ENCODE measurements at regions not wholly inside any gene's neighbourhood (a gene's known extent, or its start where the extent isn't known, plus 50 kb on each side); places are given as distances from the start of the nearest gene placed in this dataset.

DNA sequence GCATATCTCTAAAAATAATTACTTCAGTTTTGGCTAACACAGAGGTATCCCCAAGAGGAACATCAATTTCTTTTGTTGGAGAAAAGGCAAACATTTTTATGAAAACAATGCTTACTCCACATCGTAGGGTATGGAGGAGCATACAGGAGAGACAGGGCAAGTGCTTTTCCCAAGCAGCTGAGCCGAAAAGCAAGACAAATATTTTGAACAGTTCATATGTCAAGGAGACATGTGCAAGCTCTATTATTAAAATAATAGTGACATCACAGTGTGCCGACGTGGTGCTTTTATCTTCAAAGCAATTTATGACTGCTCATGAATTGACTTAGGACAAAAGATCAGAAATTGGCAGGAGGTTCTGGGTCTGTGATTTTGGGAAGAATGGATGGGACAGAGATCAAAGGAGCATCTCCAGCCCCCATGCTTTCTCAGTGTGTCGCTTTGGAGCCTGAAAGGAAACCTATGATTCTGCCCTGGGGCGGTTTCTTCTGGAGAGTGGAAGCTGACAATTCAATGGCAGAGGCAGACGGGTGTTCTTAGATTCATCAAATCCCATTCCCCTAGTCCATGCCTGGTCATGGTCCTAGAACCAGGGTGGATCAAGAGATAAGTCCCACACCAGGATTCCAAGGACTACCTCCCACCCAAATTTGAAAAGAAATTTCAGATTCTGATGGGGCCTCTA, 97.1 kb downstream of the JCAD start:
- H3K4me1 ChIP-seq (ENCODE audit: insufficient read depth, low read length), result no peaks in the 10 kb centered on the region
- no peak overlapping the region for H3K9ac ChIP-seq (ENCODE audit: low read depth, low read length)
- no peaks in the 10 kb centered on the region for H3K36me3 ChIP-seq (ENCODE audit: insufficient read depth, low read length)
- H3K9me3 ChIP-seq (ENCODE audit: control insufficient read depth, insufficient read depth, low read length), result no peaks in the 10 kb centered on the region

- no peaks in the 10 kb centered on the region for H3K9me3 ChIP-seq (ENCODE audit: control insufficient read depth, insufficient read depth, low read length)
- no peaks in the 10 kb centered on the region for H3K4me1 ChIP-seq (ENCODE audit: insufficient read depth, low read length)
- no peaks in the 10 kb centered on the region for H3K36me3 ChIP-seq (ENCODE audit: insufficient read depth, low read length)
- H3K9ac ChIP-seq (ENCODE audit: low read depth, low read length), result no peak overlapping the region
These were observed 98.0 kb downstream of the JCAD start for GRCh38 chr10:29961351-29961750.

GRCh38 chr10:29960261-29960660, 99.1 kb downstream of the JCAD start:
- Histone ChIP-seq H3K36me3 (ENCODE audit: insufficient read depth, low read length) (no peaks in the 10 kb centered on the region), H3K9me3 (ENCODE audit: control insufficient read depth, insufficient read depth, low read length) (no peaks in the 10 kb centered on the region), H3K9ac (ENCODE audit: low read depth, low read length) (no peak overlapping the region), H3K4me1 (ENCODE audit: insufficient read depth, low read length) (no peaks in the 10 kb centered on the region)

DNA sequence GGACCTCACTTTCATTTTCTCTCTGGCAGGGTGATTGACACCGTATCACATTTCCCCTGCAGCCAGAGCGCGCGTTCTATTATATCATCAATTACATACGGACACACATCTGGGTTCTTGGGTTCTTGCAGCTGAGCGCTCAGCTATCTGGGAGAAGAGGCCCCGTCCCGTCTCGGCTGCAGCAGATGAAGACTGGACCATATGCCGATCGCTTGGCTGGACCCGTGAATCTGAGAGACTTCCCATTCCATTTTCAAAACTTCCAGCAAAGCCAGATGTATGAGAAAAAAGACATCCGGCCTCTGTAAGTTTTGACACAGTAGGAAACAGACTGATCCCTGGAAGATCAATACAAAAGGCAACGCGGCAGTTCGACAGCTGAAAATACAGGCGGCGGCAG, 99.8 kb downstream of the JCAD start:
- no peak overlapping the region for H3K9ac ChIP-seq (ENCODE audit: low read depth, low read length)
- no peaks in the 10 kb centered on the region for H3K36me3 ChIP-seq (ENCODE audit: insufficient read depth, low read length)
- no peaks in the 10 kb centered on the region for H3K4me1 ChIP-seq (ENCODE audit: insufficient read depth, low read length)
- H3K9me3 ChIP-seq (ENCODE audit: control insufficient read depth, insufficient read depth, low read length), result no peaks in the 10 kb centered on the region

GRCh38 chr10:29958440-29958839, 100.9 kb downstream of the JCAD start:
- Histone ChIP-seq H3K9me3 (ENCODE audit: control insufficient read depth, insufficient read depth, low read length) (no peaks in the 10 kb centered on the region), H3K9ac (ENCODE audit: low read depth, low read length) (no peak overlapping the region), H3K36me3 (ENCODE audit: insufficient read depth, low read length) (no peaks in the 10 kb centered on the region), H3K4me1 (ENCODE audit: insufficient read depth, low read length) (no peaks in the 10 kb centered on the region)

DNA sequence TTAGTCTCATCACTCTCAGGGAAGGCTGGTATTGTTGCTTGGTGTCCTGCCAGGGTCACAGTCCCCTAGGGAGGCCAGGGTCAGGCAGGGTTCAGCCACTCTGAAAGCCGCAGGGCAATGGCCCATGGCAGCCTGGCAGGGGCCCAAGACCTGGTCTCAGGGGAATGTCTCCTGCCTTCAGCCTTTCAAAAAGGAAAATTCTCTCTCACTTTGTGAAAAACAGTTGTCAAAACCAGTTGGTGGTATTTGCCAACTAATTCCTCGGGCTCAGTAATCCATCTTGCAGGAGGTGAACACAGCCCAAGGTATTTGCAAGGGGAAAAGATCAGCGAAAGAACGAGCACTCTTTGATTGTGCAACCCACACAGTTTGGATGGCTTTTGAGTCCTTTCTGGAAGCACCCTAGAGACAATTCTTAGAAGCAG, 101.5 kb downstream of the JCAD start:
- no peaks in the 10 kb centered on the region for H3K4me1 ChIP-seq (ENCODE audit: insufficient read depth, low read length)
- no peak overlapping the region for H3K9ac ChIP-seq (ENCODE audit: low read depth, low read length)
- H3K9me3 ChIP-seq (ENCODE audit: control insufficient read depth, insufficient read depth, low read length), result no peaks in the 10 kb centered on the region
- no peaks in the 10 kb centered on the region for H3K36me3 ChIP-seq (ENCODE audit: insufficient read depth, low read length)

GRCh38 chr10:29957236-29957635, 102.2 kb downstream of the JCAD start:
- Histone ChIP-seq H3K4me1 (ENCODE audit: insufficient read depth, low read length) (no peaks in the 10 kb centered on the region), H3K9ac (ENCODE audit: low read depth, low read length) (no peak overlapping the region)

DNA sequence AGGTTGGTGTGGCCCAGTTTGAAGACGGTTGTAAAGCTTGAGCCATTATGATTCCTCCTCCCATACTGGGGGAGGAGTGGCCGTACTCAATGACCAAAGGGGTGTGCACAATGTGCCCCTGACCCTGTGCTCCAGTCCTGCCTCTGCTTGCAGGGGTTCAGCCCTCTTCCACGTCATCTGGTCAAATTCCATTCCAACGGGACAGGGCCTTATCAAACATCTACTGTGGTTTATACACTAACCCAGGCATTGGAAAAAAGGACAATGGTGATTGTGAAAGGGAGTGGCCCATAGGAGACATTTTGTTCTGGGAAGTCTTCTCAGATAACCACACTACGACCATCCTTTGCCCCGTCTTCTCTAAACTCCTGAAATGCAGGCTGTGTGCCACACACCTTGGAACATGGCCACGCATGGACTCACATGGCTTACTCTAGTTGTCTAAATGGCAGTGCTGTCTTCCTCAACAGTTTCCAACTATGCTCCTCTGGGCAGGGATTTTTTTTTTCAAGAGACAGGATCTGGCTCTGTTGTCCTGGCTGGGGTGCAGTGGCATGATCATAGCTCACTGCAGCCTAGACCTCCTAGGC, 103.0 kb downstream of the JCAD start:
- no peak overlapping the region for H3K9ac ChIP-seq (ENCODE audit: low read depth, low read length)
- no peaks in the 10 kb centered on the region for H3K36me3 ChIP-seq (ENCODE audit: insufficient read depth, low read length)
- no peaks in the 10 kb centered on the region for H3K9me3 ChIP-seq (ENCODE audit: control insufficient read depth, insufficient read depth, low read length)
- H3K4me1 ChIP-seq (ENCODE audit: insufficient read depth, low read length), result no peaks in the 10 kb centered on the region

More at GRCh38 chr10:29957236-29957635, 102.2 kb downstream of the JCAD start:
- Histone ChIP-seq H3K36me3 (ENCODE audit: insufficient read depth, low read length) (no peaks in the 10 kb centered on the region), H3K9me3 (ENCODE audit: control insufficient read depth, insufficient read depth, low read length) (no peaks in the 10 kb centered on the region)

DNA sequence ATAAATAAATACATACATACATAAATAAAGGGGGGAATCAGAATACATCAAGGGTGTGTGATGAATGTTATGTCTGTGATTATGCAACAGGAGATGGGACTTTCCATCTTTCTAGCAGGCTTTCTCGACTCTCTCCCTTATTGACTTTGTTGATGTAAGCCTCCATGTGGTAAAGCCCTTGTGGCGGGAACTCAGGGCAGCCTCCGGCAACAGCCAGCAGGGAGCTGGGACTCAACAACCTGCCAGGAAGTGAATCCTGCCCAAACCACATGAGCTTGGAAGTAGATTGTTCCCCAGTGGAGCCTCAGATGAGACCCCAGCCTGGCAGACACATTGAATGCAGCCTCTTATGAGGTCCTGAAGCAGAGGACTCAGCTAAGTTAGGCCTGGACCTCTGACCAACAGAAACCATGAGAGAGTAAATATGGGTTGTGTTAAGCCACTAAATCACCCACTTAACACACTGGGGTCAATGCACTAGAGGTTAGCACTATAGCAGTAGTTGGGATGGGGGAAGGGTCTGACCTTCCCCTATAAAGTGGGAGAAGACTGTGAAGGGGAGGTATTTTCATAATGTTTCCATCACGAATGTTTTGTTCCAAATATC, 104.0 kb downstream of the JCAD start:
- H3K9me3 ChIP-seq (ENCODE audit: control insufficient read depth, insufficient read depth, low read length), result no peaks in the 10 kb centered on the region
- H3K36me3 ChIP-seq (ENCODE audit: insufficient read depth, low read length), result no peaks in the 10 kb centered on the region
- H3K9ac ChIP-seq (ENCODE audit: low read depth, low read length), result no peak overlapping the region
- no peaks in the 10 kb centered on the region for H3K4me1 ChIP-seq (ENCODE audit: insufficient read depth, low read length)

DNA sequence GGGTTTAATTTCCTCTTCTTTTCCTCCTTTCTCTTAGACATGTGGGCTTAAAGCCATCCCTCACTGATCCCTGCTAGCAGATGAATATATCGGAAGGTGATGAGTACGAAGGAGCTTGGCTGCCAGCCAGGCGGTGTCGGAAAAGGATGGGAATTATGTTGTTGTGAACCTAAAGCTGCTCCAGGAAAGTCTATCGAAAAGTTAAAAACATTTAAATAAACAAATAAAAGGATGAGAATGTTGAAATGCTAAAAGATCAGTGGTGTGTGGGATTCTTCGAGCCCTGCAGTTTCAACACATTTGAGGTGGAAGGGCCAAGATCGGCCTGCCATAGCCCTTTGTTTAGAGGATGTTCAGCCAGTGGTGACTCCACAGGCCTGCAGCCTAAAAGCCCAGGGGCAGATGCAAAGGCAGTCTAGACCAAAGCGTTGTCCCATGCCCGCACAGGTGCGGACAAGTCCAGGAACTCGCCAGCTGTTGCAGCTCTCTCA, 107.9 kb downstream of the JCAD start:
- H3K36me3 ChIP-seq (ENCODE audit: insufficient read depth, low read length), result no peaks in the 10 kb centered on the region; the same call in 1 of the 2 replicates
- H3K9ac ChIP-seq (ENCODE audit: low read depth, low read length), result no peak overlapping the region
- H3K4me1 ChIP-seq (ENCODE audit: insufficient read depth, low read length), result peaks cover 7% of the 10 kb centered on the region; the same call in 1 of the 2 replicates

DNA sequence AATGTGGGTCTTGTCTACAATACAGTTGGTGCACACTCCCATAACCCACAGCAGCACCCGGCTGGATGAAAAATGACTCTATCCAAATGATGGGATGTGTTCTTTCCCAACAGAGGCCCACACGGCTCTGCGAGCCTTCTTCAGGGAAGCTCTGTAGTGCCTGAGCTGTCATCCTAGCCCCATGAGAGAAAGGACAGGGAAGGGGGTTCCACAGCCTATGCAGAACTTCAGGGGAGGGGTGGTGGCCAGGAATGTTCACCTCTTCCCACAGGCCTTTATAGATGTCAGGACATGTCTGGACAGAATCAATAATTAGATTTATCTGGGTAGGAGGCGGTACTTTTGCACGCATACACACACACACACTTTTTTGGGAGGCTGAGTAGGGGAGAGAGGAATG, 109.0 kb downstream of the JCAD start:
- Histone ChIP-seq H3K9me3 (ENCODE audit: control insufficient read depth, insufficient read depth, low read length) (no peaks in the 10 kb centered on the region), H3K4me1 (ENCODE audit: insufficient read depth, low read length) (peaks cover 7% of the 10 kb centered on the region; the same call in 1 of the 2 replicates), H3K9ac (ENCODE audit: low read depth, low read length) (no peak overlapping the region), H3K36me3 (ENCODE audit: insufficient read depth, low read length) (no peaks in the 10 kb centered on the region; the same call in 1 of the 2 replicates)

More for the DNA sequence above, 107.9 kb downstream of the JCAD start:
- H3K9me3 ChIP-seq (ENCODE audit: control insufficient read depth, insufficient read depth, low read length), result no peaks in the 10 kb centered on the region

- no peak overlapping the region for H3K9ac ChIP-seq (ENCODE audit: low read depth, low read length)
- H3K9me3 ChIP-seq (ENCODE audit: control insufficient read depth, insufficient read depth, low read length), result no peaks in the 10 kb centered on the region
- peaks cover 7% of the 10 kb centered on the region; the same call in 1 of the 2 replicates for H3K4me1 ChIP-seq (ENCODE audit: insufficient read depth, low read length)
- H3K36me3 ChIP-seq (ENCODE audit: insufficient read depth, low read length), result no peaks in the 10 kb centered on the region; the same call in 1 of the 2 replicates
These were observed 109.9 kb downstream of the JCAD start for GRCh38 chr10:29949411-29950011.

DNA sequence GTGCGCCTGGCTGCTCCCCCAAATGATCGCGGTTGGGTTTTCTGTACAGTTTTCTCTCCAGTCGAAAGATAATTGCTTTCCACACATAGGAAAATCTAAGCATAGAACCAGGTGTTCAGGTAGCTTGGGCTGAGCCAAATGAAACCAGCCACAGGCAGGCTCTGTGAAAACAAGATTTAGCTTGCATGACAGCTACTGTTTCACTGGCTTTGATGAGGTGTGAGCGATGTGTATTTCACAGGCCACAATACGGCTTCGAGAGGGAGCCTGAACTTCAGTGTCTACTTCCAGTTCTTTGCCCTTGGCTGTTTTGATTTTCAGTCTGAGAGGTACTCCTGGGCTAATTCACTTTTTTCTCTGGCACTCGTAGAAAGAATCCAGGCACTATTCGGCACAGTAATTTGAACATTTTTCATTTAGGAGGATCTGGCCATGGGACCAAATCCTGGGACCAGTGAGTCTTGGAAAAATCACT, 110.5 kb downstream of the JCAD start:
- Histone ChIP-seq H3K4me1 (ENCODE audit: insufficient read depth, low read length) (peaks cover 7% of the 10 kb centered on the region; the same call in 1 of the 2 replicates), H3K9me3 (ENCODE audit: control insufficient read depth, insufficient read depth, low read length) (no peaks in the 10 kb centered on the region), H3K9ac (ENCODE audit: low read depth, low read length) (no peak overlapping the region), H3K36me3 (ENCODE audit: insufficient read depth, low read length) (no peaks in the 10 kb centered on the region; the same call in 1 of the 2 replicates)

DNA sequence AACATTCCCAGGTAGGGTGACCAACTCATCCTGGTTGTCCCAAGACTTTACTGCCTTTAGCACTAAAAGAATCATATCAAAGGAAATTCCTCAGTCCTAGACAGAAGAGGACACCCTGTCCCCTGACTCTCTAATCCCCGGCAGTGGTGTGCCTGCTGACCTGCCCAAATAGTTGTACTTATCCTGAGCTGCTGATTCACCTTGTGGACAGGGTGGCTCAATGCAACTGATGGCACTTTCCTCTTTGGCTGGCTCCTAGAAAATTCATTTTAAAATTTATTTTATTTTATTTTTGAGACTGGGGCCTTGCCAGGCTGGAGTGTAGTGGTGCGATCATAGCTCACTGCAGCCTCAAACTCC, 111.7 kb downstream of the JCAD start:
- H3K4me1 ChIP-seq (ENCODE audit: insufficient read depth, low read length), result peaks cover 7% of the 10 kb centered on the region; the same call in 1 of the 2 replicates
- H3K9ac ChIP-seq (ENCODE audit: low read depth, low read length), result no peak overlapping the region
- no peaks in the 10 kb centered on the region for H3K9me3 ChIP-seq (ENCODE audit: control insufficient read depth, insufficient read depth, low read length)
- H3K36me3 ChIP-seq (ENCODE audit: insufficient read depth, low read length), result no peaks in the 10 kb centered on the region; the same call in 1 of the 2 replicates
